NT2/D1 (cell line): ENCODE measurements at regions not wholly inside any gene's neighbourhood (a gene's known extent, or its start where the extent isn't known, plus 50 kb on each side); places are given as distances from the start of the nearest gene placed in this dataset.

Experiments
- DNase-seq: peaks from one replicate; pipeline ENCODE4 v3.0.0-alpha.2; 2011; ENCODE audit warnings: low read depth, low spot score
- H3K27me3 ChIP-seq: 2 replicates; pipeline ENCODE4 v1.6.0; 2011; ENCODE audit warnings: mild to moderate bottlenecking; ENCODE audit not compliant: insufficient read length, insufficient read depth
- H3K36me3 ChIP-seq: 2 replicates; pipeline ENCODE4 v1.6.1; 2011; ENCODE audit warnings: mild to moderate bottlenecking, low read length, mixed read lengths; ENCODE audit not compliant: insufficient read depth, insufficient read length
- H3K4me1 ChIP-seq: 2 replicates; pipeline ENCODE4 v1.5.1; 2011; ENCODE audit not compliant: insufficient read depth, insufficient read length
- H3K4me3 ChIP-seq: 2 replicates; pipeline ENCODE4 v1.5.1; 2011; ENCODE audit warnings: low read depth; ENCODE audit not compliant: insufficient read length
- H3K9ac ChIP-seq: 2 replicates; pipeline ENCODE4 v1.6.0; 2011; ENCODE audit warnings: low read depth; ENCODE audit not compliant: insufficient read length
- H3K9me3 ChIP-seq: 2 replicates; pipeline ENCODE4 v1.5.1; 2011; ENCODE audit warnings: mild to moderate bottlenecking, low read length; ENCODE audit not compliant: insufficient read depth
- SUZ12 ChIP-seq: IDR thresholded peaks from 2 replicates; pipeline ENCODE4 v1.6.1; 2011; ENCODE audit not compliant: insufficient read length, insufficient read depth; ENCODE audit errors: extremely low read depth
- YY1 ChIP-seq: IDR thresholded peaks from 2 replicates; pipeline ENCODE4 v1.6.1; 2011; ENCODE audit not compliant: insufficient read length, insufficient read depth
- ZNF274 ChIP-seq: IDR thresholded peaks from 2 replicates; pipeline ENCODE4 v1.6.1; 2011; ENCODE audit warnings: mild to moderate bottlenecking, low read depth, low read length

DNA sequence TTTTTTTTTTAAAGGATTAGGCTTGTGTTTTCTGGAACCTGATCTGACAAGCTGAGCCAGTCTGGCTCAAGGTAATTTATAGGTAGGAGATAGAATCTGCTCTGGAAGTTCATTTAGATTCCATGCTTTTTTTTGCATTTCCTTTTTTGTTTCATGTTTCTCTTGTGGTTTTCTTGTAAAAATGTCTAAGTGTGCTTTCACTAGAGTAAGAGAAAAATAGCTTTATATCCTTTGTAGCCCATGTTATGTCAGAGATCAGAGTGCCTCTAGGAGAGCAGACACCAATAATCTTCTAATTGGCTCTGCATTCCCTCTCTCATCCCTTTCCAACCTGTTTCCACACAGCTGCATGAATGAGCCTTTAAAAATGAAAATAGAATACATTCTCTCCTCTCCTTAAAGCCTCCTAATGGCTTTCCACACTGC is 389.8 kb upstream of the KCNMB2 start:
- Histone ChIP-seq H3K27me3 (no peaks in the 10 kb centered on the region), H3K36me3 (no peaks in the 10 kb centered on the region), H3K4me1 (no peaks in the 10 kb centered on the region), H3K9me3 (no peaks in the 10 kb centered on the region), H3K4me3 (no peak overlapping the region), H3K9ac (no peak overlapping the region)
- TF ChIP-seq SUZ12 (no peak), ZNF274 (no peak), YY1 (no peak)
- no peak for DNase-seq

- Histone ChIP-seq H3K9ac (no peak overlapping the region), H3K36me3 (no peaks in the 10 kb centered on the region), H3K4me1 (no peaks in the 10 kb centered on the region), H3K9me3 (no peaks in the 10 kb centered on the region), H3K4me3 (no peak overlapping the region), H3K27me3 (no peaks in the 10 kb centered on the region)
- TF ChIP-seq ZNF274: no peak
- TF ChIP-seq YY1: no peak
- TF ChIP-seq SUZ12: no peak
- DNase-seq: no peak
These were observed 389.2 kb upstream of the KCNMB2 start for GRCh38 chr3:178147001-178147400.

DNA sequence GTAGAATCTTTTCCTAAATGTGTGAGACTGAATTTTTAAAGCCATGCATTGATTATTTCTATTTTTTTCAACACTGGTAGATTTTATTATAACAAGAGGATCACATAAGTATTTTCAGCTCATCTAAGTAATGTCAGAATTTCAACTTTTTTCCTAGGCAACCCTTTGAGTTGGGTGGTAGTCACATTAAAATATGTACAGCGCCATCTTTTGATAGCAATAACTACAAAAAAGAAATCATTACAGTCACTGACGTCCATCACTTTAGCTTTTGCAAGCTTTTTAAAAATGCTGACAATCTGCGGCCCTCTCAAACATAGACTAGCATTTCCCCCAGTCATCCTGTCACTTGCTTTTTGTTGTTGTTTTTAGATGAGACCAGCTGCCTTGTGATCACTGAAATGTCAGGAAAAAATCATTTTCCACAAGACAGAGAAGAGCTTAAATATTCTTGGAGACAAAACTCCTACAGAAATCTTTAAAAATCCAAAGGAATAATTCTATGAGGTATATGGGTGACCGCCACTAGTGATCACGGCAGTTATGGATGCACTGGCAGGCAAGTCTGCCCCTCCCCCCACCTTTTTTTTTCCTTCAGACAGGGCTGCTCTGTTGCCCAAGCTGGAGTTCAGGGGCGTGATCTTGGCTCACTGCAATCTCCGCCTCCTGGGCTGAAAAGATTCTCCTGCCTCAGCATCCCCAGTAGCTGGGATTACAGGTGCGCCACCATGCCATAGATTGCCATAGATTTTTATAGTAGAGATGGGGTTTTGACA is 384.0 kb upstream of the KCNMB2 start:
- H3K4me3 ChIP-seq: no peak overlapping the region
- TF ChIP-seq ZNF274 (no peak), SUZ12 (no peak), YY1 (no peak)
- H3K27me3 ChIP-seq: no peaks in the 10 kb centered on the region
- no peaks in the 10 kb centered on the region for H3K36me3 ChIP-seq
- H3K9ac ChIP-seq: no peak overlapping the region
- no peaks in the 10 kb centered on the region for H3K4me1 ChIP-seq
- DNase-seq: no peak
- H3K9me3 ChIP-seq: no peaks in the 10 kb centered on the region

DNA sequence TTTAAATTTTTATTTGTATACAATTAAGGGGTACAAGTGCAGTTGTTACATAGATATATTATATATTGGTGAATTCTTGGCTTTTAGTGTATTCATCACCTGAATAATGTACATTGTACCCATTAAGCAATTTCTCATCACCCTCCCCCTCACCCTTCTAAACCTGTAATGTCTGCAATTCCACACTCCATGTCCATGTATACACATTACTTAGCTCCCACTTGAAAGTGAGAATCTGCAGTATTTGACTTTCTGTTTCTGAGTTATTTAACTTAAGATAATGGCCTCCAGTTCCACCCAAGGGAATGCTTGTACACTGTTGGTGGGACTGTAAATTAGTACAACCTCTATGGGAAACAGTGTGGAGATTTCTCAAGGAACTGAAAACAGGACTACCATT is 383.2 kb upstream of the KCNMB2 start:
- Histone ChIP-seq H3K36me3 (no peaks in the 10 kb centered on the region), H3K4me3 (no peak overlapping the region)

DNA sequence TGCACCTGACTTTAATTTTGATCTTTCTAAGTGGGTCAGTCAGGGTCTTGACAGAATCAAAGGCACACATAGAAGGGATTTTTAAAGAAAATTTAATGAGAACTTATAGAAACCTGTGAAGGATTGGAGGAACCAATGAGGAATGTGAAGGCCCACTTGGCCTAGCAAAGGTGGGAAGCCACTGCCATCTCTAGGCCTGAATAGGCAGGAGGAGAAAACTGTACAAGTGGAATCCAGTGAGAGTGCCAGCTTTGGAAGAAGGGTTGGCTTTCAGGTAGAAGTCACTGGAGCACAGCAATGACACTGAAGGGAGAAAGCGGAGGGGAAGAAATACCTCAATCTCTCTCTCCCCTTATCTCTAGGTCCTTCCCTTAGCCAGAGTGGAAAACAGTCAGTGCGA is 380.7 kb upstream of the KCNMB2 start:
- Histone ChIP-seq H3K4me1 (no peaks in the 10 kb centered on the region), H3K9me3 (no peaks in the 10 kb centered on the region), H3K4me3 (no peak overlapping the region), H3K27me3 (no peaks in the 10 kb centered on the region), H3K9ac (no peak overlapping the region), H3K36me3 (no peaks in the 10 kb centered on the region)
- no peak for DNase-seq
- no peak for TF ChIP-seq SUZ12
- no peak for TF ChIP-seq ZNF274
- TF ChIP-seq YY1: no peak

More for the DNA sequence above, 383.2 kb upstream of the KCNMB2 start:
- no peaks in the 10 kb centered on the region for H3K27me3 ChIP-seq
- TF ChIP-seq SUZ12: no peak
- no peak for TF ChIP-seq YY1
- no peak for TF ChIP-seq ZNF274
- no peaks in the 10 kb centered on the region for H3K9me3 ChIP-seq
- no peaks in the 10 kb centered on the region for H3K4me1 ChIP-seq
- H3K9ac ChIP-seq: no peak overlapping the region
- no peak for DNase-seq

GRCh38 chr3:178156301-178156700 is 379.9 kb upstream of the KCNMB2 start:
- no peak for TF ChIP-seq ZNF274
- no peak for TF ChIP-seq SUZ12
- no peak for TF ChIP-seq YY1
- no peak for DNase-seq

DNA sequence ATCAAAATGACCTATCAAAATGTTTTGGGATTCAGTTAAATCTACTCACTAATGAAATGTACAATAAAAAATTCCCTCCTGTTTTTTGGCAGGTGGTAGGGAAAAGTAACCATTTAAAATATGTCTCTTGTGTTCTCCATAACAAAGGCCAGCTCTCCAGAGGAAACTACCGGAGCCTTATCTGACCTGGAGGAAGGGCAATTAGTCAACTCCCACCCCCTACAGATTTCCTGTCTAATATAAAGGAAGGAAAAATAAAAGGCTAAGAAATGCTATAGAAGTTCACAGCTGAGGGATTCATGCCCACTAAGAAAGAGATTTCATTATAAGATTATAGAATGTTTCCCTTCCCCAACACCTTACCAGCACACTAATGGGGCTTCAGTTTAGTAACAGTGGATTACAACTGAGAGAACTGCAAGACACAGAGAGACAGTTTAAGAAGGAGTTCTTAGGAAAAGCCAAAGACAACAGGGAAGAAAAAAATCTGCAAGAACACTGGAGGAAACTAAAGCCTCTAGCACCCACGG is 376.5 kb upstream of the KCNMB2 start:
- no peaks in the 10 kb centered on the region for H3K9me3 ChIP-seq
- no peaks in the 10 kb centered on the region for H3K36me3 ChIP-seq
- H3K9ac ChIP-seq: no peak overlapping the region
- TF ChIP-seq ZNF274 (no peak), SUZ12 (no peak), YY1 (no peak)
- no peak overlapping the region for H3K4me3 ChIP-seq
- DNase-seq: peak; percentile 15
- no peaks in the 10 kb centered on the region for H3K4me1 ChIP-seq
- no peaks in the 10 kb centered on the region for H3K27me3 ChIP-seq

More at GRCh38 chr3:178156301-178156700, 379.9 kb upstream of the KCNMB2 start:
- Histone ChIP-seq H3K4me1 (no peaks in the 10 kb centered on the region), H3K36me3 (no peaks in the 10 kb centered on the region), H3K4me3 (no peak overlapping the region), H3K9me3 (no peaks in the 10 kb centered on the region), H3K27me3 (no peaks in the 10 kb centered on the region), H3K9ac (no peak overlapping the region)
